Fibroblast of skin of abdomen (primary cell): ENCODE measurements at regions not wholly inside any gene's neighbourhood (a gene's known extent, or its start where the extent isn't known, plus 50 kb on each side); places are given as distances from the start of the nearest gene placed in this dataset.

Experiments
- DNase-seq: peaks from one replicate; pipeline ENCODE4 v3.0.0-alpha.2; 2013

- no peak for DNase-seq
Observed at GRCh38 chr5:1946122-1946677, 63.5 kb upstream of the IRX4 start.

GRCh38 chr5:1945606-1946005 lies 62.9 kb upstream of the IRX4 start:
- no peak for DNase-seq

DNA sequence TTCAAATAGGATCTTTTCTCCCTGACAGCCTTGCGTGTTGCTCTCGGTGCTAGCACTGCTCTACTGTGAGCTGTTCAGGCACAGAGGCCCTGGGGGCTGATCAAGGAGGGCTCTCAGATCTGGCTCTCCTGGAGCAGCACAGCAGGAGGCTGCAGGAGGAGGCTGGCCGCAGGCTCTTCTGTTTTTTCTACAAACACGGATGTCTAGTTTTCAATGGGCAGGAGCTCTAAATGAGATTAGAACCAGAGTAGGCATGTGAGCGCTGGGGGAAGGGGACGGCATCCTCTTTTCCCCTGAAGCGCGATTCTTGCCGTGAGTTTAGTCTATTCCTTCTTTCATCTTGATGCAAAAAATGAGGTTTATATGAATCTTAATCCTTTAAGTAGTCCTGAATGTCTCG lies 61.7 kb upstream of the IRX4 start:
- DNase-seq, result no peak

DNA sequence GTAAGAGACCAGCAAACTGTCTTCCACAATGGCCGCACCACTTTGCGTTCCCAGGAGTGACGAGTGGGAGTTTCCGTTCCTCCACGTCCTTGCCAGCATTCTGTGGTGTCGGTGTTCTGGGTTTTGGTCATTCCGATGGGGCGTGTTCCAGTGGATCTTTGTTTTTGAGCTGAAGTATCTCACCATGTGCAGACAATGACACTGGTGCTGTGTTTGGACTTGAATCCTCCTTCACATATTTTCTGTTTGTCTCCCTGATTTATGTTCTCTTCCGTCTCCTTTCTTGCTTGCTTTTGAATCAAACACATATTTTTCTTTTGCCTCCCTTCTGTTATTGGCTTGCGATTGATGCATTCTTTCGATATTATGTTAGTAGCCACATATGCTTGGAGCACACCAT lies 60.8 kb upstream of the IRX4 start:
- DNase-seq, result no peak

GRCh38 chr5:1942630-1943029 lies 59.9 kb upstream of the IRX4 start:
- DNase-seq, result no peak

GRCh38 chr5:1942158-1942557 lies 59.4 kb upstream of the IRX4 start:
- no peak for DNase-seq

DNA sequence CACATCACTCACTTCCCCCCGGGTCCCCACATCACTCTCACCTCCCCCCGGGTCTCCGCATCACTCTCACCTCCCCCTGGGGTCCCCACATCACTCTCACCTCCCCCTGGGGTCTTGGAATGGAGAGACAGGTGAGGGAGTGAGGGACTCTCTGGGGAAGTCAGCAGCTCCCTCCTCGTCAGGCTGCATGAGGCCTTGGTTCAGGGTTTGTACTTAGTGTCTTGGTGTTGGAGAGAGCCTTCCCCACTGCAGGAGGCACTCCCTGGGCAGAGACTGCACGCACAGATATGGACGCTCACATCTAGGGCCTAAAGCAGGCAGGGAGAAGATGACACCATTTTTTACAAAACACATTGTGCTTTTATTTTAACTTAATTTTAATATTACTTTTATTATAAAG lies 56.5 kb upstream of the IRX4 start:
- DNase-seq, result no peak

GRCh38 chr5:1938310-1939000 lies 55.7 kb upstream of the IRX4 start:
- no peak for DNase-seq

DNA sequence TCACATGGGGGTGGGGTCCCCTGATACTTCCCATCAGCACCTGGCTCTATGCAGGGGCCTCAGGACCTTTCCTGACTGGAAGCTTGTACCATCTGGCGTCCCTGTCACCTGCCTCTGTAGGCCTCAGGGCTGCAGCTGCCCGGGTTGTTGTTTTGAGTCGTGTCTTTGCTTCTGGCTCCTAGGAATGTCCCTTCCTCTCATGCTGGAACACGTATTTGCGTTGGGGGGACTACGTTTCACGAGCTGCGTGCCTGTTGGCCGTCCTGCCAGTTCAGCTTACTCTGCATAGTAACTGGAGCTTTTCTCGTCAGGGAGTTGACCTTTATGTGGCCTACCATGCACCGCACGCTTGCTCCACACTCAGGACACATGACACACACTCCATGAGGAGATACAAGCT lies 54.9 kb upstream of the IRX4 start:
- DNase-seq, result no peak

DNA sequence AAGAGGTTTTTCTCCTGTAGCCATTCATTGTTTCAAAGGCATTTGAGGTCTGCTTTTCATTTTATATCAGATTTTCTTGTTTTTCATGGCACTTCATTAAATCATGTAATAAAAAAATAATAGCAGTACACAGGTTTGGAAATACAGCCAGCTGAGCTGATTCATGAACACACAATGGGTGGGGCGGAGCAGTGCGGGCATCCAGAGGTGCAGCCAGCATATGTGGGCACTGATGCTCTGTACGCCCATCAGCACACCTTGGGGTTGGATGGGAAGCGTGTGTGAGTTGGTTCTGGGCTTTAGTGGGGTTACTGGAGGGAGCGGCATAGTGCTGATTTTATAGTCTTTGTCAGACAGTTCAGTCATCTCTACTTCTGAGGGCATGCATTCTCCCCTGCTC lies 54.2 kb upstream of the IRX4 start:
- no peak for DNase-seq

DNA sequence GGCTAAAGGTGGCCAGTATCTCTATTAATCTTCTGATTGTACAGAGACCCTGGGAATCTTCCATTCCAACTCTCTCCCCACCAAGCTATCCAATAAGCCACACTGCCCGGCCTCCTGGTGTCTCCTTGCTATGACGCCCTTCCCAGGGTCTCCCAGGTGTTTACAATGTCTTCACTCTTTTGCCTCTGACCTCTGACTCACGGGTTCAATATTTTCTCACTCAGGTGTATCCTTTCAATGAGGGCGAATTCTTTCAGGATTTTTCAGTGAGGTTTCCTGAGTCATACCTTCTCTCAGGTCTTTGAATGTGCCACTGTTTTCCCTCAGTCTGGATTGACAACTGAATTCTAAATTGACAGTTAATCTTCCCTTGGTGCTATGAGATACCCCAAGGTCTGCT lies 53.7 kb upstream of the IRX4 start:
- DNase-seq, result no peak

DNA sequence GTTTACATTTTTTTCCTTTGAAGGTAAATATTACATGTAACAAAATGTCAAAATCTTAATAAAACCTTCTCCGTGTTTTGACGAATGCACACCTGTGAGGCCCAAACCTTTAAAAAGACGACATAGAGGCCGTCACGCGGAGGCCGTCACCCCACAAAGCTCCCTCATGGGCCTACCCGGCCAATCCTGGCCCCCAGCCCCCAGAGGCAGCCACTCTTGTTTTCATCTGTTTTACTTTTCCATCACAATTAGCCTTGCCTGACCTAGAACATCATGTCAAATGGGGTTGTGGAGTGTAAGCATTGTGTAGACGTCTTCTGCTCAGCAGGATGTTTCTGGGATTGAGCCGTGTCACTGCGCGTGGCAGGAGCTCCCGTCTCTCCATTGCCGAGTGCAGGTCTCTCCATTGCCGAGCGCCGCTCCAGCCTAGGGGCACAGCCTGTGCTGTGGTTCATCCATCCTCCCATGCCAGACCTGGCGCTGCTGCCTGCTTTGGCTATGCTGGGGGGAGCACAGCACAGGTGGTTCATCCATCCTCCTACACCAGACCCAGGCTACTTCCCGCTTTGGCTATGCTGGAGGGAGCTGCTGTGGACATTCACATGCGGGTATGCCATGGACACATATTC lies 52.2 kb upstream of the IRX4 start:
- no peak for DNase-seq

- DNase-seq, result no peak
Observed at GRCh38 chr5:1934056-1934394, 51.3 kb upstream of the IRX4 start.

DNA sequence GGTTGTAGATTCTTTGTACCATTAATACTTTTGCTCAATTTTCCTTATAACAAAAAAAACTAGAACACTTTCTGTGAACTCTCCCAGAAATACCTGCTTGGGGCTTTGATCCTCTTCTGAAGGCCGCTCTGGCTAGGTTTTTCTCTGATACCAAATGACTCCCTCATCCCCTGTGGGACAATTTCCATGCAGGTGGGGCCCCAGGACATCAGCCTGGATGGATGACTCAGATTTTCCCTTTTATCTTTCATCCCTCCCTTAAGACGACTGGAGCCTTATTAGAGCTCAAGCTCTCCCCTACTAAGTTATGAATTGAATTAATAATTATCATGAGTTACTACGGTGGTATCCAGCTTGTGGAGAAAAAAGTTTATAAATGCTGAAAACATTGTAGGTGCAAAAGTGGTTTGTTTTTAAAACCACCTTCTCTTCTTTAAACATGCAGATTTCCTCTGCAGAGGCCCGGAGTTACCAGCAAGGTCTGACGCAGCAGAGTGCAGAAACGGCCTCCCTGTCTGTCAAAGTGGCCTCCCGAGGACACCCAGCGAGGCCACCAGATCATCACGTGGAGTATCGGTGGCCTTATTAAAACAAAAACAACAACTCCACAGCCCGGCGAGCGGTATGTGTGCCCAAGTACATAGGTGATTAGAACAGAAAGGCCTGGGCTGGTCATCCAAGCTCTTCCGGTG lies 50.8 kb upstream of the IRX4 start:
- DNase-seq, result no peak
